H1 (cell line): ENCODE measurements at regions not wholly inside any gene's neighbourhood (a gene's known extent, or its start where the extent isn't known, plus 50 kb on each side); places are given as distances from the start of the nearest gene placed in this dataset.

Source experiments
- ASH2L ChIP-seq: fragments of 200-600, 300-600 bp; sonication (generic); IDR thresholded peaks from one replicate; pipeline ENCODE4 v1.7.1; 2017; ENCODE audit warnings: low read length
- BCL11A ChIP-seq, 2 experiments: IDR thresholded peaks; one replicate each; pipeline ENCODE4 v1.6.1; 2011; ENCODE audit warnings: low read depth in 2 of 2, low read length in 2 of 2, mild to moderate bottlenecking in 2 of 2
- CHD1 ChIP-seq: IDR thresholded peaks from 2 replicates; pipeline ENCODE4 v1.6.1; 2012; ENCODE audit warnings: low read depth, low read length, improper control_type of control experiment
- CHD7 ChIP-seq: fragments of 300-600 bp; sonication (generic); IDR thresholded peaks from 2 replicates; pipeline ENCODE4 v1.7.1; 2012; ENCODE audit warnings: low read length, moderate library complexity, mild to moderate bottlenecking, inconsistent platforms; ENCODE audit not compliant: insufficient replicate concordance
- CREB1 ChIP-seq: IDR thresholded peaks from 2 replicates; pipeline ENCODE4 v1.6.1; 2012; ENCODE audit warnings: inconsistent platforms
- CTCF ChIP-seq, 3 experiments: IDR thresholded peaks; 1 replicate in 2 of 3; 2 replicates in 1 of 3; pipeline versions ENCODE4 v1.5.1 to v1.6.1; 2011; ENCODE audit warnings: low read length in 3 of 3, mild to moderate bottlenecking in 3 of 3, inconsistent platforms in 2 of 3, low read depth in 1 of 3, moderate library complexity in 1 of 3; ENCODE audit not compliant: insufficient read depth in 1 of 3; ENCODE audit errors: control extremely low read depth in 1 of 3
- EP300 ChIP-seq, 2 experiments: IDR thresholded peaks; 1 replicate in 1 of 2; 2 replicates in 1 of 2; pipeline ENCODE4 v1.6.1; 2011 to 2012; ENCODE audit warnings: low read depth in 2 of 2, low read length in 2 of 2, mild to moderate bottlenecking in 2 of 2, borderline replicate concordance in 1 of 2, inconsistent platforms in 1 of 2, moderate library complexity in 1 of 2
- FOSL1 ChIP-seq: IDR thresholded peaks from 2 replicates; pipeline ENCODE4 v1.6.1; 2011; ENCODE audit warnings: mild to moderate bottlenecking, low read depth, low read length, moderate library complexity; ENCODE audit not compliant: insufficient read depth
- JUN ChIP-seq: IDR thresholded peaks from 2 replicates; pipeline ENCODE4 v1.6.1; 2011; ENCODE audit warnings: low read depth, mild to moderate bottlenecking, improper control_type of control experiment, low read length
- MAX ChIP-seq: IDR thresholded peaks from 2 replicates; pipeline ENCODE4 v1.6.1; 2012; ENCODE audit warnings: inconsistent platforms
- RAD21 ChIP-seq, 2 experiments: IDR thresholded peaks in 1 of 2; conservative IDR thresholded peaks in 1 of 2; 2 replicates each; pipeline ENCODE4 v1.6.1; 2011; ENCODE audit warnings: low read depth in 2 of 2, low read length in 2 of 2, improper control_type of control experiment in 1 of 2, inconsistent platforms in 1 of 2, mild to moderate bottlenecking in 1 of 2, moderate library complexity in 1 of 2
- SIX5 ChIP-seq: IDR thresholded peaks from 2 replicates; pipeline ENCODE4 v1.6.1; 2011; ENCODE audit warnings: mild to moderate bottlenecking, low read depth, low read length
- SRF ChIP-seq: IDR thresholded peaks from 2 replicates; pipeline ENCODE4 v1.6.1; 2011; ENCODE audit warnings: mild to moderate bottlenecking, low read depth, low read length, moderate library complexity
- TCF12 ChIP-seq: IDR thresholded peaks from 2 replicates; pipeline ENCODE4 v1.6.1; 2011; ENCODE audit warnings: low read depth, mild to moderate bottlenecking, low read length

- no peak for TF ChIP-seq MAX
- no peak for TF ChIP-seq JUN
- TF ChIP-seq RAD21 (IDR thresholded peaks at IDR 0.05 in 1 of 2, conservative IDR thresholded peaks at IDR 0.05 in 1 of 2; ENCODE audit: low read depth in 2 of 2, low read length in 2 of 2) = no peak
- no peak for TF ChIP-seq CHD1
- TF ChIP-seq CTCF (IDR thresholded peaks at IDR 0.05; ENCODE audit: control extremely low read depth in 1 of 3, insufficient read depth in 1 of 3, low read depth in 1 of 3, low read length in 3 of 3) = no peak
- no peak for TF ChIP-seq EP300 (IDR thresholded peaks at IDR 0.05; ENCODE audit: borderline replicate concordance in 1 of 2, low read depth in 2 of 2, low read length in 2 of 2)
- no peak for TF ChIP-seq SRF
- no peak for TF ChIP-seq TCF12
- TF ChIP-seq BCL11A (IDR thresholded peaks at IDR 0.05; ENCODE audit: low read depth in 2 of 2, low read length in 2 of 2) = no peak
- TF ChIP-seq ASH2L = no peak
- no peak for TF ChIP-seq CREB1
- TF ChIP-seq CHD7 = no peak
- TF ChIP-seq FOSL1 = no peak
- no peak for TF ChIP-seq SIX5
Measured at GRCh38 chr7:96869538-96869937, 135.8 kb upstream of the DLX6 start.
